ENCODE measurements at regions not wholly inside any gene's neighbourhood (a gene's known extent, or its start where the extent isn't known, plus 50 kb on each side); places are given as distances from the start of the nearest gene placed in this dataset.

DNA sequence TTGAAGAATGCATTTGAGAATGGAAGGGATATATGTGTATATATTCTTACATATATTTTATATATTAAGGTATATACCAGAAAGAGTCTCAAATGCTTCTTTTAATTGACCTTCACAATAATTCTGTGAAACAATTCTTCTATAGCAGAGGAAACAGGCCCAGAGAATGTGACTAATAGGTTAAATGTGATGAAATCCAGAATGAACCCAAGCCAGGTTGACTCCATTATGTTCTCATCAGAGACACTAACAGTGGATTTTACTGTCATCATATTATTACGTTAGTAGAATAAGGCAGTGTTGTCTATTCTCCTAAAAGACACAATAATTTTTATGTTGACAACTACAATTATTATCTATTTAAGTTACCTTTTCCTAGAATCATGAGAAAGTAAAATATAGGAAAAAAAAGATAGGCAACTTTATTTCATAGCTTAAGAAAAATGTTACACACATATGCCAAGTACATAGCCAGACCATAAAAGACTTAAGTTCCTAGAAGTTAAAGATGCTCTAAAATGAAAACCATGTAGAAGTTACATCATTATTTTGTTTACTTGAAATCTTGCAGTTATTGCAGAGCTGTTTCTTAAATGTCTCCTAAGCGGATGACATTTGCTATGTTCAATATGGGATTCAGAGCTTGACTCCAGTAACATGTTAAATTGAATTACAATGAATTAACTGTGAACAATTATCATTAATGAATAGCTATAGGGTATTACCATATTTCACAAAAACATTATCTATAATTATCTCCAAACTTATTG lies 56.2 kb upstream of the ANKRD50 start:
- H4K20me1 ChIP-seq (replicated peaks in 1 of 2; ENCODE audit: control insufficient read depth in 1 of 2, insufficient read depth in 2 of 2, low read length in 2 of 2): no peaks in the 10 kb centered on the region
- DNase-seq (ENCODE audit: low read depth in 1 of 2, low spot score in 2 of 2) (no peak), FAIRE-seq (no peak)
- no peak overlapping the region for H4K8ac ChIP-seq (ENCODE audit: extremely low read depth, insufficient read depth, low read length)
- H4K91ac ChIP-seq (replicated peaks; ENCODE audit: insufficient read length, low read length): no peak overlapping the region
- no peak overlapping the region for H3K9ac ChIP-seq (replicated peaks in 1 of 4; ENCODE audit: extremely low read depth in 1 of 4, low read depth in 3 of 4, low read length in 3 of 4)
- no peaks in the 10 kb centered on the region for H3K9me3 ChIP-seq (ENCODE audit: insufficient read depth in 2 of 2, low read depth in 1 of 2, low read length in 1 of 2)
- H3K23ac ChIP-seq (ENCODE audit: insufficient read length): no peak overlapping the region
- H2BK12ac ChIP-seq (ENCODE audit: low read depth, low read length): no peak overlapping the region
- no peak overlapping the region for H2BK15ac ChIP-seq (ENCODE audit: low read length)
- no peaks in the 10 kb centered on the region for H3K27me3 ChIP-seq (replicated peaks in 1 of 4; ENCODE audit: control insufficient read depth in 3 of 4, extremely low read depth in 1 of 4, insufficient read depth in 3 of 4, low read length in 3 of 4)
- no peaks in the 10 kb centered on the region for H3K23me2 ChIP-seq (ENCODE audit: low read depth, low read length)
- H3K4me2 ChIP-seq (ENCODE audit: insufficient read depth in 1 of 2, low read depth in 2 of 2, low read length in 2 of 2): no peak overlapping the region
- no peak overlapping the region for H2BK20ac ChIP-seq (ENCODE audit: low read length)
- WGBS, 2 experiments (ENCODE audit: extremely low coverage in 1 of 2, insufficient coverage in 1 of 2, insufficient read length in 1 of 2, insufficient replicate concordance in 2 of 2, low coverage in 1 of 2, low lambda C conversion rate in 2 of 2, missing lambda C conversion rate in 1 of 2): 94% methylated on average over 2 of the region's 2 CpGs; no CpG with 5 or more reads in 1 of the 2 experiments
- no peaks in the 10 kb centered on the region for H3K79me1 ChIP-seq (ENCODE audit: low read depth, low read length)
- H3K14ac ChIP-seq (ENCODE audit: insufficient read length): no peak overlapping the region
- TF ChIP-seq POU5F1 (IDR thresholded peaks at IDR 0.05; ENCODE audit: low read depth, low read length): no peak
- TF ChIP-seq POLR2AphosphoS5 (IDR thresholded peaks at IDR 0.05; ENCODE audit: low read depth, low read length): no peak
- no peak for TF ChIP-seq KDM5A (IDR thresholded peaks at IDR 0.05; ENCODE audit: low read length)
- no peak for TF ChIP-seq BACH1 (IDR thresholded peaks at IDR 0.05; ENCODE audit: low read length)
- no peak overlapping the region for H3K56ac ChIP-seq (replicated peaks; ENCODE audit: insufficient read length, low read depth, low read length)
- ChIA-PET CTCF (ENCODE audit: partially characterized antibody) (no interaction called here), POLR2A (ENCODE audit: partially characterized antibody) (no interaction called here)
- H3K27ac ChIP-seq (ENCODE audit: low read depth, low read length): no peak overlapping the region
- H2AK5ac ChIP-seq (ENCODE audit: low read depth, low read length): no peak overlapping the region
- no peak overlapping the region for H4K5ac ChIP-seq (ENCODE audit: insufficient read length, low read depth, low read length)
- H3K4me3 ChIP-seq (ENCODE audit: extremely low read depth in 1 of 4, insufficient read depth in 2 of 4, low read depth in 3 of 4, low read length in 4 of 4): no peak overlapping the region
- no peak overlapping the region for H2BK5ac ChIP-seq (ENCODE audit: low read depth, low read length)
- H3K4ac ChIP-seq (replicated peaks; ENCODE audit: insufficient read length, low read depth, low read length): no peak overlapping the region
- H2BK120ac ChIP-seq (replicated peaks; ENCODE audit: low read depth, low read length): no peak overlapping the region
- H3K18ac ChIP-seq (ENCODE audit: extremely low read depth, low read length): no peak overlapping the region
- no peak overlapping the region for H2AFZ ChIP-seq (ENCODE audit: low read length)
- H3K79me2 ChIP-seq (ENCODE audit: control insufficient read depth in 1 of 2, insufficient read depth in 2 of 2, low read length in 2 of 2): no peaks in the 10 kb centered on the region
- H3K36me3 ChIP-seq (ENCODE audit: control insufficient read depth in 2 of 4, insufficient read depth in 4 of 4, low read length in 3 of 4): no peaks in the 10 kb centered on the region; a peak in 1 of 8 replicates
- no peaks in the 10 kb centered on the region for H3K4me1 ChIP-seq (replicated peaks in 1 of 4; ENCODE audit: control insufficient read depth in 3 of 4, insufficient read depth in 4 of 4, low read length in 3 of 4)

Data from H1 (cell line).